ENCODE measurements at regions not wholly inside any gene's neighbourhood (a gene's known extent, or its start where the extent isn't known, plus 50 kb on each side); places are given as distances from the start of the nearest gene placed in this dataset.

DNA sequence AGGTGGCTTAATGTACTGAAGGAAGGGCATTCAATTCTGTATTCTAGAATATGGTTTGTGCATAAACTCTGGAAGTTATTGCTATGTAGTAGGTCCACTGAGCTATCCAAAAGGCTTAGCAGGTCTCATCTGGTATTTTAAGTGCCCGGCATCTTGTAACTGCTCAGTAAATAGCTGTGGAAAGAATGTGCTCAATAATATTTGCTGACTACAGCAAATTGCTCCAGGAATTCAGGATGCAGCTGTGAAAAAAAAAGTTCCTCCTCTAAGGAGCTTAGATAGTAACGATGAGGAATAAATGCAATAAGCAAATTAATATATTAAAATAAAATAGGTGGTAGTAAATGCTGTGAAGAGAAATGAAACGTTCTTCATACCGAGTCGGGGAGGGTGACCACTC is 857.1 kb downstream of the AACS start:
- TF ChIP-seq, protein P1, sequence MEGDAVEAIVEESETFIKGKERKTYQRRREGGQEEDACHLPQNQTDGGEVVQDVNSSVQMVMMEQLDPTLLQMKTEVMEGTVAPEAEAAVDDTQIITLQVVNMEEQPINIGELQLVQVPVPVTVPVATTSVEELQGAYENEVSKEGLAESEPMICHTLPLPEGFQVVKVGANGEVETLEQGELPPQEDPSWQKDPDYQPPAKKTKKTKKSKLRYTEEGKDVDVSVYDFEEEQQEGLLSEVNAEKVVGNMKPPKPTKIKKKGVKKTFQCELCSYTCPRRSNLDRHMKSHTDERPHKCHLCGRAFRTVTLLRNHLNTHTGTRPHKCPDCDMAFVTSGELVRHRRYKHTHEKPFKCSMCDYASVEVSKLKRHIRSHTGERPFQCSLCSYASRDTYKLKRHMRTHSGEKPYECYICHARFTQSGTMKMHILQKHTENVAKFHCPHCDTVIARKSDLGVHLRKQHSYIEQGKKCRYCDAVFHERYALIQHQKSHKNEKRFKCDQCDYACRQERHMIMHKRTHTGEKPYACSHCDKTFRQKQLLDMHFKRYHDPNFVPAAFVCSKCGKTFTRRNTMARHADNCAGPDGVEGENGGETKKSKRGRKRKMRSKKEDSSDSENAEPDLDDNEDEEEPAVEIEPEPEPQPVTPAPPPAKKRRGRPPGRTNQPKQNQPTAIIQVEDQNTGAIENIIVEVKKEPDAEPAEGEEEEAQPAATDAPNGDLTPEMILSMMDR (conservative IDR thresholded peaks at IDR 0.05), result no peak
- TF ChIP-seq ZFX (IDR thresholded peaks at IDR 0.05), result no peak
